ENCODE measurements at regions not wholly inside any gene's neighbourhood (a gene's known extent, or its start where the extent isn't known, plus 50 kb on each side); places are given as distances from the start of the nearest gene placed in this dataset.
A peak's percentile ranks its signal among the peaks of the same experiment; 100 is the strongest.

DNA sequence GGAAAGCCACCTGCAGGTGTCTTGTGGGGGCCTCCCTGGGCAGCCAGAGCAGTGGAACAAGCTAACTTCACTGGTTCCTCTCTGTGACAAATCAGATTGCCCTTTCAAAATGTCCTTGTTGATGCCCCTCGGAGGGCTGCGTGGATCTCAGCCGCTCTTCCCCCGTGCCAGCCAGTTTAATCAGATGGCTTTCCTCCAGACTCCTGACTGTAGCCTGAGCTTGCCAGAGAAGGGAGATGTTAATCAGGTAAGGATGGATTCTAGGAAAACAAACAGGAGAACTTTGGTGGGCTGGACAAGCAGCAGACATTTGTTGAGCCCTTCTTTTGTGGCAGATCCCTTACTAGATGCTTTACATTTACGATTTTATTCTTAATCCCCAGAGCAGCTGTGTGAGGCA, 88.2 kb downstream of the DMRTA2 start:
- ATAC-seq, result no peak
- TF ChIP-seq, protein P1, sequence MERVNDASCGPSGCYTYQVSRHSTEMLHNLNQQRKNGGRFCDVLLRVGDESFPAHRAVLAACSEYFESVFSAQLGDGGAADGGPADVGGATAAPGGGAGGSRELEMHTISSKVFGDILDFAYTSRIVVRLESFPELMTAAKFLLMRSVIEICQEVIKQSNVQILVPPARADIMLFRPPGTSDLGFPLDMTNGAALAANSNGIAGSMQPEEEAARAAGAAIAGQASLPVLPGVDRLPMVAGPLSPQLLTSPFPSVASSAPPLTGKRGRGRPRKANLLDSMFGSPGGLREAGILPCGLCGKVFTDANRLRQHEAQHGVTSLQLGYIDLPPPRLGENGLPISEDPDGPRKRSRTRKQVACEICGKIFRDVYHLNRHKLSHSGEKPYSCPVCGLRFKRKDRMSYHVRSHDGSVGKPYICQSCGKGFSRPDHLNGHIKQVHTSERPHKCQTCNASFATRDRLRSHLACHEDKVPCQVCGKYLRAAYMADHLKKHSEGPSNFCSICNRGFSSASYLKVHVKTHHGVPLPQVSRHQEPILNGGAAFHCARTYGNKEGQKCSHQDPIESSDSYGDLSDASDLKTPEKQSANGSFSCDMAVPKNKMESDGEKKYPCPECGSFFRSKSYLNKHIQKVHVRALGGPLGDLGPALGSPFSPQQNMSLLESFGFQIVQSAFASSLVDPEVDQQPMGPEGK (CRISPR knock-in tag; IDR thresholded peaks at IDR 0.05; ENCODE audit: borderline replicate concordance), result no peak
- TF ChIP-seq GLIS3 (CRISPR knock-in tag; IDR thresholded peaks at IDR 0.05), result no peak
- TF ChIP-seq ZNF8 (CRISPR knock-in tag; IDR thresholded peaks at IDR 0.05), result no peak
- TF ChIP-seq ZNF70 (CRISPR knock-in tag; IDR thresholded peaks at IDR 0.05), result 0 out of 2 replicates have a peak, but pooled peaks have one; percentile 22
- TF ChIP-seq ZFP3 (CRISPR knock-in tag; IDR thresholded peaks at IDR 0.05), result no peak
- TF ChIP-seq ZFP30 (CRISPR knock-in tag; IDR thresholded peaks at IDR 0.05), result no peak
- TF ChIP-seq ZC3H10 (CRISPR knock-in tag; IDR thresholded peaks at IDR 0.05), result no peak
- TF ChIP-seq ISL1 (CRISPR knock-in tag; IDR thresholded peaks at IDR 0.05), result no peak
- TF ChIP-seq, protein P2, sequence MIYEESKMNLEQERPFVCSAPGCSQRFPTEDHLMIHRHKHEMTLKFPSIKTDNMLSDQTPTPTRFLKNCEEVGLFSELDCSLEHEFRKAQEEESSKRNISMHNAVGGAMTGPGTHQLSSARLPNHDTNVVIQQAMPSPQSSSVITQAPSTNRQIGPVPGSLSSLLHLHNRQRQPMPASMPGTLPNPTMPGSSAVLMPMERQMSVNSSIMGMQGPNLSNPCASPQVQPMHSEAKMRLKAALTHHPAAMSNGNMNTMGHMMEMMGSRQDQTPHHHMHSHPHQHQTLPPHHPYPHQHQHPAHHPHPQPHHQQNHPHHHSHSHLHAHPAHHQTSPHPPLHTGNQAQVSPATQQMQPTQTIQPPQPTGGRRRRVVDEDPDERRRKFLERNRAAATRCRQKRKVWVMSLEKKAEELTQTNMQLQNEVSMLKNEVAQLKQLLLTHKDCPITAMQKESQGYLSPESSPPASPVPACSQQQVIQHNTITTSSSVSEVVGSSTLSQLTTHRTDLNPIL (CRISPR knock-in tag; IDR thresholded peaks at IDR 0.05; ENCODE audit: low read depth), result no peak
- TF ChIP-seq PPARA (CRISPR knock-in tag; IDR thresholded peaks at IDR 0.05; ENCODE audit: borderline replicate concordance), result no peak
- TF ChIP-seq TCF4 (CRISPR knock-in tag; IDR thresholded peaks at IDR 0.05; ENCODE audit: borderline replicate concordance), result no peak
- TF ChIP-seq, protein P3, sequence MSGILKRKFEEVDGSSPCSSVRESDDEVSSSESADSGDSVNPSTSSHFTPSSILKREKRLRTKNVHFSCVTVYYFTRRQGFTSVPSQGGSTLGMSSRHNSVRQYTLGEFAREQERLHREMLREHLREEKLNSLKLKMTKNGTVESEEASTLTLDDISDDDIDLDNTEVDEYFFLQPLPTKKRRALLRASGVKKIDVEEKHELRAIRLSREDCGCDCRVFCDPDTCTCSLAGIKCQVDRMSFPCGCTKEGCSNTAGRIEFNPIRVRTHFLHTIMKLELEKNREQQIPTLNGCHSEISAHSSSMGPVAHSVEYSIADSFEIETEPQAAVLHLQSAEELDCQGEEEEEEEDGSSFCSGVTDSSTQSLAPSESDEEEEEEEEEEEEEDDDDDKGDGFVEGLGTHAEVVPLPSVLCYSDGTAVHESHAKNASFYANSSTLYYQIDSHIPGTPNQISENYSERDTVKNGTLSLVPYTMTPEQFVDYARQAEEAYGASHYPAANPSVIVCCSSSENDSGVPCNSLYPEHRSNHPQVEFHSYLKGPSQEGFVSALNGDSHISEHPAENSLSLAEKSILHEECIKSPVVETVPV (CRISPR knock-in tag; IDR thresholded peaks at IDR 0.05), result no peak
- no peak for TF ChIP-seq ESRRG (CRISPR knock-in tag; IDR thresholded peaks at IDR 0.05)
- TF ChIP-seq, protein P4, sequence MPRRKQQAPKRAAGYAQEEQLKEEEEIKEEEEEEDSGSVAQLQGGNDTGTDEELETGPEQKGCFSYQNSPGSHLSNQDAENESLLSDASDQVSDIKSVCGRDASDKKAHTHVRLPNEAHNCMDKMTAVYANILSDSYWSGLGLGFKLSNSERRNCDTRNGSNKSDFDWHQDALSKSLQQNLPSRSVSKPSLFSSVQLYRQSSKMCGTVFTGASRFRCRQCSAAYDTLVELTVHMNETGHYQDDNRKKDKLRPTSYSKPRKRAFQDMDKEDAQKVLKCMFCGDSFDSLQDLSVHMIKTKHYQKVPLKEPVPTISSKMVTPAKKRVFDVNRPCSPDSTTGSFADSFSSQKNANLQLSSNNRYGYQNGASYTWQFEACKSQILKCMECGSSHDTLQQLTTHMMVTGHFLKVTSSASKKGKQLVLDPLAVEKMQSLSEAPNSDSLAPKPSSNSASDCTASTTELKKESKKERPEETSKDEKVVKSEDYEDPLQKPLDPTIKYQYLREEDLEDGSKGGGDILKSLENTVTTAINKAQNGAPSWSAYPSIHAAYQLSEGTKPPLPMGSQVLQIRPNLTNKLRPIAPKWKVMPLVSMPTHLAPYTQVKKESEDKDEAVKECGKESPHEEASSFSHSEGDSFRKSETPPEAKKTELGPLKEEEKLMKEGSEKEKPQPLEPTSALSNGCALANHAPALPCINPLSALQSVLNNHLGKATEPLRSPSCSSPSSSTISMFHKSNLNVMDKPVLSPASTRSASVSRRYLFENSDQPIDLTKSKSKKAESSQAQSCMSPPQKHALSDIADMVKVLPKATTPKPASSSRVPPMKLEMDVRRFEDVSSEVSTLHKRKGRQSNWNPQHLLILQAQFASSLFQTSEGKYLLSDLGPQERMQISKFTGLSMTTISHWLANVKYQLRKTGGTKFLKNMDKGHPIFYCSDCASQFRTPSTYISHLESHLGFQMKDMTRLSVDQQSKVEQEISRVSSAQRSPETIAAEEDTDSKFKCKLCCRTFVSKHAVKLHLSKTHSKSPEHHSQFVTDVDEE (CRISPR knock-in tag; IDR thresholded peaks at IDR 0.05), result peak; percentile 72; the same call in 1 of the 2 replicates
- no peak for TF ChIP-seq TOX (CRISPR knock-in tag; IDR thresholded peaks at IDR 0.05; ENCODE audit: borderline replicate concordance)
- TF ChIP-seq SNAI2 (CRISPR knock-in tag; IDR thresholded peaks at IDR 0.05), result no peak

DNA sequence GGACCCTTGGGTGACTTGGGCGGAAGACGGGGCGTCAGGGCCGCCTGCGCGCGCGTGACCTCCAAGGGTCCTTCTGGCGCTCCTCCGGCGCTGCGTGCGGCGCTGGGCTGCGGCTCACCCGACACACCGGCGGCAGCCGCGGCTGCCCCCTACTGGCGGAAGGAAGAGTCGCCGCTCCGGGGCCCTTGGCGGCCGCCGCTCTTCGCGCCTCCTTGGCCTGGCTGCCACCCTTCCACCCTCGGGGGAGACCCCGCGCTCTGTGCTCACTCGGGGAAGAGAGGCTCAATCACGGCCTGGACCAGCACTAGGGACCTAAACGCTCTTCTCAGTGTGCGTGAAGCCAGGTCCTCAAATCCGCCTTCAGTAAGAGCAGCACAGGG, 89.7 kb downstream of the DMRTA2 start:
- ATAC-seq, result no peak
- TF ChIP-seq ZFP30 (CRISPR knock-in tag; IDR thresholded peaks at IDR 0.05), result no peak
- TF ChIP-seq, protein P2 (CRISPR knock-in tag; IDR thresholded peaks at IDR 0.05; ENCODE audit: low read depth), result no peak
- TF ChIP-seq, protein P1 (CRISPR knock-in tag; IDR thresholded peaks at IDR 0.05; ENCODE audit: borderline replicate concordance), result no peak
- TF ChIP-seq ZFP3 (CRISPR knock-in tag; IDR thresholded peaks at IDR 0.05), result no peak
- TF ChIP-seq RARB (CRISPR knock-in tag; IDR thresholded peaks at IDR 0.05), result no peak
- TF ChIP-seq PPARA (CRISPR knock-in tag; IDR thresholded peaks at IDR 0.05; ENCODE audit: borderline replicate concordance), result no peak
- TF ChIP-seq ZNF70 (CRISPR knock-in tag; IDR thresholded peaks at IDR 0.05), result no peak
- no peak for TF ChIP-seq CSDC2 (CRISPR knock-in tag; IDR thresholded peaks at IDR 0.05)
- TF ChIP-seq, protein P5, sequence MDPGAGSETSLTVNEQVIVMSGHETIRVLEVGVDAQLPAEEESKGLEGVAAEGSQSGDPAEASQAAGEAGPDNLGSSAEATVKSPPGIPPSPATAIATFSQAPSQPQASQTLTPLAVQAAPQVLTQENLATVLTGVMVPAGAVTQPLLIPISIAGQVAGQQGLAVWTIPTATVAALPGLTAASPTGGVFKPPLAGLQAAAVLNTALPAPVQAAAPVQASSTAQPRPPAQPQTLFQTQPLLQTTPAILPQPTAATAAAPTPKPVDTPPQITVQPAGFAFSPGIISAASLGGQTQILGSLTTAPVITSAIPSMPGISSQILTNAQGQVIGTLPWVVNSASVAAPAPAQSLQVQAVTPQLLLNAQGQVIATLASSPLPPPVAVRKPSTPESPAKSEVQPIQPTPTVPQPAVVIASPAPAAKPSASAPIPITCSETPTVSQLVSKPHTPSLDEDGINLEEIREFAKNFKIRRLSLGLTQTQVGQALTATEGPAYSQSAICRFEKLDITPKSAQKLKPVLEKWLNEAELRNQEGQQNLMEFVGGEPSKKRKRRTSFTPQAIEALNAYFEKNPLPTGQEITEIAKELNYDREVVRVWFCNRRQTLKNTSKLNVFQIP (CRISPR knock-in tag; IDR thresholded peaks at IDR 0.05; ENCODE audit: borderline replicate concordance, low read depth), result no peak
- no peak for TF ChIP-seq ISL1 (CRISPR knock-in tag; IDR thresholded peaks at IDR 0.05)
- TF ChIP-seq, protein P4 (CRISPR knock-in tag; IDR thresholded peaks at IDR 0.05), result no peak
